Fibroblast of skin of back (primary cell): ENCODE measurements at regions not wholly inside any gene's neighbourhood (a gene's known extent, or its start where the extent isn't known, plus 50 kb on each side); places are given as distances from the start of the nearest gene placed in this dataset.
A peak's percentile ranks its signal among the peaks of the same experiment; 100 is the strongest.
"Not testable (repeated sequence)": the region's sequence is repeated elsewhere in the genome, so short reads cannot be mapped to it uniquely, and the experiment has no call there.

ENCODE experiments used
- DNase-seq: peaks from one replicate; pipeline ENCODE4 v3.0.0-alpha.2; 2013

- no peak for DNase-seq
Measured at GRCh38 chr12:82529101-82529500, 157.6 kb upstream of the TMTC2 start.

DNA sequence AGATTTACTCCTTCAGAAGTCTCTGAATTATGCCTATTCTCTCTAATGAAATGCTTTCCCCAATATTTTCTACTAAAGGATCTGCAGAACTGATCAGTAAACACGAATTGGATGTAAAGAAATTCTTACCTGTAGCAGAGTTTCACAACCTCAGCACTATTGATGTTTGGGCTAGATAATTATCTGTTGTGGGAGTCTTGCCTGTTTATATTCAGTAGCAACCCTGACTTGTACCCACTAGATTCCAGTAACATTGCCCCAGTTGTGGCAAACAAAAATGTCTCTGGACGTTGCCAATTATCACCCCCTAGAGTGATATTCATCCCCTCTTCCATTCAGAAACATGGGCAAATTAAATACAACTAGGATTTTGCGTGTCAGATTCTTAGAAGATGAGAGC lies 156.8 kb upstream of the TMTC2 start:
- no peak for DNase-seq

DNA sequence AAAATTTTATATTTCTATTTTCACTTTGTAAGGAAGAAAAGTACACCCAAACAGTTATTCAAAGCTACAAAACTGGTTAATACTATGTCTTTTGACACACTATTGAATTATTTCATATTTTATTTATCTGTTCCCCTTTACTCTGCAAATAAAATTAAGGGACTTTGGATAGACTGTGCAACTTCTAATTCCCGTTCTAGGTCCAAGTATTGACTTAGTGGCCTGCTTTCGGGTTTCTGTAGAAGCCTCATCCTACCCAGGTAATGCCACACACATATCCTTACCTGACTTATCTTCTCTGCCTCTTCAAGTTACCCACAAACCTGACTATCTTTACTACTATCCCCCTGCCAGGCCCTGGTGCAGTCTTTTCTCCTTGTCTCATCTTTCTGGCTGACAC lies 156.3 kb upstream of the TMTC2 start:
- DNase-seq, result no peak

DNA sequence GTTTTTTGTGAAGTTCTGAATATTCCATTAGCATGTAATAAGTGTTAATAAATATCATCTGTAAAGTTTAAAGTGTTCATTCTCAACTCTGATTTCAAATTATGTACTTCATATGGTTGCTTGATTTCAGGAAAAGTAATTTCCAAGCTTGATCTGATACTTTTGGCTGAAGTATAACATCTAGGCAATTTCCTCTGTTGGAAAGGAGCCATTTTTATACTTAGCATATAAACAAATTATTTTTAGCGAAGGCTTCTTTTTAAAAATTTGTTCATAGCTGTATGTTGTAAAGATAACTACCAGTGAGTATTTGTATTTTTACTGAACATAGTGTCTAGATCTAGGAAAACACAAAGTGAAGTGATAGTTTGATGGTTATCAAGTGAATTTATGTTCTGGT lies 153.4 kb upstream of the TMTC2 start:
- DNase-seq, result no peak

- no peak for DNase-seq
Measured at GRCh38 chr12:82537436-82537835, 149.3 kb upstream of the TMTC2 start.

GRCh38 chr12:82554529-82554928 lies 132.2 kb upstream of the TMTC2 start:
- no peak for DNase-seq

DNA sequence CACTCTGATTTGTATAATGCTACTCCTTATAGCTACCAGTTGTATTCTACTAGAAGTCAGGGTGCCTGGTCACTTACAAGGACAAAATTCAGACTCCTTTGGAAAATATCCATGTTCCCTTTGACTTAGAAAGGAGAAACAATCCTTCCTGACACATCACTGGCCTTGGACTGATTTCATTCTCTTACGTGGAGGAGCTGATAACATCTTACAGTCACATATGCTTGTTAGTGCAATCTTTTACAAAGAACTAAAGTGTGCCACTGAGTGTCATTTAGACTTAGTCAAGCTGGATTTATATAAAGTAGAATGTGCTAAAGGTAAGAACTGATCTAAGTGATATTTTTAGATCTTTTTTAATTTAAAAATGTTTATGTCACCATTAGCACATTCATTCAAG lies 131.0 kb upstream of the TMTC2 start:
- no peak for DNase-seq

DNA sequence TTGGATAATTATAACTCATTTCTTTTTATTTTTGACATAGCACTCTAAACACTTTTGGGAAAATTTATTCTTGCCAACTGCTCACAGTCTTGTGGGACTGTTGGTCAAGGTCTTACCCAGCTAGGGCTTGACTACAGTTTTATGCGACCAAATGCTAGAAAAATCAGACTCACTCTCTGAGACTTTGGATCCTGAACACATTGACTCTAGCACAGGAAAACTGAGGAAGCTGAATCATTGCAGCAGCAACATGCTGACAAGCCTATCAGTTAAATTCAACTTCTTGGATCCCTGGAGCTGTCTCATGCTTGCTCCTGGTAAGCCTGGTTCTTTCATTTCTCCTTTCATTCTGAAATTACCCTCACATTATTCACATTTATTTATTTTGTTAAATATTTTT lies 120.7 kb upstream of the TMTC2 start:
- no peak for DNase-seq

GRCh38 chr12:82567688-82568087 lies 119.0 kb upstream of the TMTC2 start:
- DNase-seq, result no peak

DNA sequence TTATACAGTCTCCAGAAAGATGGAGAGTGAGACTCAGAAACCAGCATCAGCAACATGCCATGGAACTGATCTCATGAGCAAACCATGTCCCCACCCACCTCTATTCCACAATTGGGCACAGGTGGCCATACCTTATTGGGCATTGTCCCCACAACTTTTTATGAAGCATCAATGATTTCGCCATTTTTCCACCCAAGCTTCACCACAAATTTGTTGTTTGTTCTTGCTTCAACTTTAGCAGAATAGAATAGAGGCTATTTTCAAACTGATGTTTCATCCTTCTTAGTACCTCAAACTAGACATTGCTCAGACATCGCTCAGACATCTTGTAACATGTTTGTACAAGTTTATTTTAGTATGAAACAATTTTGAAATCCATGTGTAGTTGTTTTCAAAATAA lies 112.5 kb upstream of the TMTC2 start:
- no peak for DNase-seq

DNA sequence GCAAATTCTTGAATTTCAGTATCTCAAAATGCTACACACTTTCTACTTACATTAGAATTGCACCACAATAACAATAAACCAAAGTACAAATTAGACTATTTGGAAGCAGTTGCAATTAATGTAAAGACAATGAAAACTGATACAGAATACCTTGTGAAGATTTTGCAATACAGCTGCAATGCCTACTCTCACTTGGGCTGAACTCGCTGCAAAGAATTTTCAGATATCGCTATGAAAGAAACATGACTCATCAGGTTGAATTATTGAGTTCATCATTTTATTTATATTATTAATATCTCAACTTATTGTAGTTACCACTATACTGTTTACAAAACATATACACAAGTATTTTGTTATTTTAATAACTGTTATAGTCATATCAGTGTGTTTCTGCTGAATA lies 108.0 kb upstream of the TMTC2 start:
- DNase-seq, result no peak

GRCh38 chr12:82583756-82584155 lies 103.0 kb upstream of the TMTC2 start:
- DNase-seq, result no peak

- no peak for DNase-seq
Measured at GRCh38 chr12:82593143-82593542, 93.6 kb upstream of the TMTC2 start.

GRCh38 chr12:82593901-82594396 lies 92.8 kb upstream of the TMTC2 start:
- no peak for DNase-seq

DNA sequence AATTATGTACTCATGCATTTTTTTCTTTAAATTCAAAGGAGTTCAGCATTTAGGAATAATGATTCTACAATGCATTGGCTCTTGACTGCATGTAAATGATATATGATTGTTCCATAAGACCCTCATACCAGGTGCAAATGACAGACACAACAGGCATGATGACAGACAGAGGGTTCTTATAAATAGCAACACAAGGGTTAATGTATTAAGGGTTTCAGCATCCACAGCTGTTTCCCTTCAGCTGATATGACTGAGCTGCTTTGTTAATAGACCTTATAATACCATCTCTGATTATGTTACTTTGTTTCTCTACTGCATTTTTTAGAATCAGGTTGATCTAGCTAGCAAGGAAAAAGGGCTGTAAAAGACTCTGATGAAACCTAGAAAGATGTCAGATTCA lies 90.8 kb upstream of the TMTC2 start:
- no peak for DNase-seq

DNA sequence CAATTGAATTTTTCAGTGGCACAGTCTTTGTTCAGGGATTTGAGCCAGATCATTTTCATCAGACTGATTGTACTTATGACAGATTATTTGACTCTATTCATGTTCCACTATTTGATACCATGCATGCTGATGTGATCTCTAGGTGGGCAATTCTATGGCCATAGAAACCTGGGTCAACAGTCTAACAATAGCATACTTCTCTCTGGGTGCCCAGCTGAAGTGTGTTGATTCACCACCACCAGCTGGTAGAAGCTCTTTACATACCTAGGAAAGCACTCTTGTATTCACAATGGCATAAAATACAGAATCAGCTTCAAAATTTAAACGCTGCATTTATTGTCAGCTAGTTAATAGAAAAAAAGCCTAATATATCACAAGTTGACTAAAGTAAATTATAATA lies 90.2 kb upstream of the TMTC2 start:
- DNase-seq, result no peak

- DNase-seq, result peak; percentile 62
Measured at GRCh38 chr12:82600379-82600778, 86.3 kb upstream of the TMTC2 start.

GRCh38 chr12:82603647-82604046 lies 83.1 kb upstream of the TMTC2 start:
- DNase-seq, result not testable (repeated sequence)

DNA sequence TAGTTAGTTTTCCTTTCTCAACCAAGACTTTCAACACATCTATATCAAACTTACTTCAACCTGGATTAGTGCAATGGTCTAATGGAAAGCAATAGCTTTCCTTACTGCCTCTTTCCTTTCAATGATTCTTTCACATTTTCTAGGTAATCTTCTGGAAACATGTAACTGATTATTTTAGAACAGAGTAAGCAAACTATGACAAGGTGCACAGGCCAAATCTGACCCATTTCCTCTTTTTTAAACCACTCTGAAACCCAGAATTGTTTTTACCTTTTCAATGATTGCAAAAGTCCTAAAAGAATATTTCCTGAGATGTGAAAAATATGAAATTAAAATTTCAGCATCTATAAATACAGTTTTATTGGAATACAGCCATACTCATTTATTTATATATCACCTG lies 81.6 kb upstream of the TMTC2 start:
- DNase-seq, result no peak

- peak; percentile 87 for DNase-seq
Measured at GRCh38 chr12:82608706-82609105, 78.0 kb upstream of the TMTC2 start.

DNA sequence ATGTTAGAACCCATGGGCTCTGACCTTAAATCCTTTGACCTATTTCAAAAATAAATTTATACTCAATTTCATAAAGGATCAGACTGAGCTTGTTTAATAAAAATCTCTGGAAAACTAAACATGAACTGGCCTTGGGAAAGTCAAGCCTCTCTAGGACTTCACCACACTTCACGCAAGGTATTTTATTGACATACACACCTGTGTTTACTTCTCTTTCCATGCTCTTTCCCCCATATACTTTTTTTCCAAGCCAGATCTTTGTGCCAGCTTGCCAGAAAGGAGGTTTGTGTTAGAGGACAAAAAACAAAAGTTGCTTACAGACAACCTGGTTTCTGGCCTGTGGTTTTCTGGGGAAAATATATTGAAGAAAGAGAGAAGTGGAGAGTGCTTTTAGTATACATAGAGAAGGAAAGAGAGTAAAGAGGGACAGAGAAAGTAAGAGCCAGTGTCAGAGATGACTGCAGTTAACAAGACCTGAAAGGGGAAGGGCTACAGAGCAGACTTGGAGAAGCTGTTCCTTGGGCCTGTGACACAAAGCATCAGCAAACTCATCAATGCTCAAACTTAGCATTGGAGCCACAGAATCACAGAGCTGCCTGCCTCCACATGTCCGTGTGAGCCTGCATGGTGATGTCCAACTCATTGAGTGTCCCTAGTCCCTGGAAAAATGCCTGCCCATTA lies 77.3 kb upstream of the TMTC2 start:
- no peak for DNase-seq

DNA sequence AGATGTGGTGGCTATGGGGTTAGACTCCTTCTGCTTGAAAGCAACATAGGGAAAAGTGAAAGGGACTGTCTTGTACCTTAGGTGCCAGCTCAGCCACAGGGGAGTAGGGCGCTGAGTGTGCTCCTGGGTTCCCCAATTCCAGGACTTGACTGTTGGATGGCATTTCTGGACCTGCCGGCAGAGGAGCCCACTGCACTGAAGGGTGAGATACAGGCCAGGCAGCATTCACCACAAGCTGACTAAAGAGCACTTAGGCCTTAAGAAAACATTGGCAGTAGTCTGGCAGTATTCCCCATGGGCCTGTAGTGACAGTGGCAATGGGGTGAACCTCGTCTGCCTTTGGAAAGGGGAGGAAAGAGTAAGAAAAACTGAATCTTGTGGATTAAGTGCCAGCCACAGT lies 67.1 kb upstream of the TMTC2 start:
- peak; percentile 6 for DNase-seq

- DNase-seq, result no peak
Measured at GRCh38 chr12:82620917-82621316, 65.8 kb upstream of the TMTC2 start.

DNA sequence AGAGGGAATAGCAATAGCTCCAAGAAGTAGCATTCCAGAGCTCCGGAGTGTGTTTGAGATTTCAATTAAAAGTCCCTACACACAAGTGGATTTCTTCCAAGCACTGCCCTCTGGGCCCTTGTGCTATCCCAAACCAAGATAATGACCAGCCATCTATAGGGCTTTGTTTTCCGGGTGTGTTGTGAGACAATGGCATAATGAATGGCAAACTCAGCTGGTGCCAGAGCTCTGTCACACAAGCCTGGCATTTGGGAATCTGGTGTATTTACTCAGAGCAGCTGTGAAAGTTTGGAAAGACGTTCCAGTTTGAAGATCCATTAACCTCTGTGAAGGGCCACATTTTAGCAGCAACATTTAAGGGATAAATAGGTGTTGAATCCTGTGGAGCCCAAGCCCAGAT lies 61.2 kb upstream of the TMTC2 start:
- DNase-seq, result no peak

- DNase-seq, result peak; percentile 37
Measured at GRCh38 chr12:82627799-82628198, 58.9 kb upstream of the TMTC2 start.
